BE2C (cell line): ENCODE measurements at regions not wholly inside any gene's neighbourhood (a gene's known extent, or its start where the extent isn't known, plus 50 kb on each side); places are given as distances from the start of the nearest gene placed in this dataset.

Experiments used
- DNase-seq: peaks from one replicate; pipeline ENCODE4 v3.0.0-alpha.2; 2020
- H3K27me3 ChIP-seq: fragments of 250-450 bp; sonication (Bioruptor Pico); 2 replicates; pipeline ENCODE4 v1.5.1; 2020; ENCODE audit warnings: mild to moderate bottlenecking
- H3K36me3 ChIP-seq: fragments of 250-450 bp; sonication (Bioruptor Pico); 2 replicates; pipeline ENCODE4 v1.5.1; 2020; ENCODE audit warnings: mild to moderate bottlenecking
- H3K4me1 ChIP-seq: fragments of 250-450 bp; sonication (Bioruptor Pico); 2 replicates; pipeline ENCODE4 v1.5.1; 2020
- H3K4me3 ChIP-seq: 2 replicates; pipeline ENCODE4 v1.5.1; 2011; ENCODE audit warnings: low read depth, low read length
- H3K9me3 ChIP-seq: fragments of 250-450 bp; sonication (Bioruptor Pico); 2 replicates; pipeline ENCODE4 v1.5.1; 2020
- TF ChIP-seq, protein P1 (sequence below): IDR thresholded peaks from 2 replicates; pipeline ENCODE4 v1.5.1; 2012; ENCODE audit warnings: mild to moderate bottlenecking, low read depth, low read length

DNA sequence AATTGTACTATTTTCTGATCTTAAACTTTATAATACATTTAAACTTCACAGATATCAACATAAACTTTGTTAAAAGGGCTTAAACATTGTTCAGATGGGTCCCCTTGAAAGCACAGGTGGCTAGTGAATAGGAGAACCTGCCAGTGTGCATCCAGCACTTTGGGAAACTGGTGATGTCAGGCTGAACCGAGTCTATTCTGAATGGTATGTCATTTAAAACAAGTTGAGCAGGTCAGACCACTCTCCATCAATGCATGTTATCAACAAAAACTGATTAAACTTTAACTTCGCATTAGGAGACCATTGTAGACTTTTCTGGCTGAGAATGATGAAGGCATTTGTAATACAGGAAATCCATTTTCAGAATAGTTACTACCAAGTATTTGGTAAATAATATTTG, 50.1 kb upstream of the FREM2 start:
- Histone ChIP-seq H3K9me3 (no peaks in the 10 kb centered on the region), H3K27me3 (no peaks in the 10 kb centered on the region), H3K4me1 (no peaks in the 10 kb centered on the region), H3K4me3 (no peak overlapping the region), H3K36me3 (no peaks in the 10 kb centered on the region)
- DNase-seq = no peak
- TF ChIP-seq, protein P1, sequence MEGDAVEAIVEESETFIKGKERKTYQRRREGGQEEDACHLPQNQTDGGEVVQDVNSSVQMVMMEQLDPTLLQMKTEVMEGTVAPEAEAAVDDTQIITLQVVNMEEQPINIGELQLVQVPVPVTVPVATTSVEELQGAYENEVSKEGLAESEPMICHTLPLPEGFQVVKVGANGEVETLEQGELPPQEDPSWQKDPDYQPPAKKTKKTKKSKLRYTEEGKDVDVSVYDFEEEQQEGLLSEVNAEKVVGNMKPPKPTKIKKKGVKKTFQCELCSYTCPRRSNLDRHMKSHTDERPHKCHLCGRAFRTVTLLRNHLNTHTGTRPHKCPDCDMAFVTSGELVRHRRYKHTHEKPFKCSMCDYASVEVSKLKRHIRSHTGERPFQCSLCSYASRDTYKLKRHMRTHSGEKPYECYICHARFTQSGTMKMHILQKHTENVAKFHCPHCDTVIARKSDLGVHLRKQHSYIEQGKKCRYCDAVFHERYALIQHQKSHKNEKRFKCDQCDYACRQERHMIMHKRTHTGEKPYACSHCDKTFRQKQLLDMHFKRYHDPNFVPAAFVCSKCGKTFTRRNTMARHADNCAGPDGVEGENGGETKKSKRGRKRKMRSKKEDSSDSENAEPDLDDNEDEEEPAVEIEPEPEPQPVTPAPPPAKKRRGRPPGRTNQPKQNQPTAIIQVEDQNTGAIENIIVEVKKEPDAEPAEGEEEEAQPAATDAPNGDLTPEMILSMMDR = no peak
